Endothelial cell (in vitro differentiated cells): ENCODE measurements at regions not wholly inside any gene's neighbourhood (a gene's known extent, or its start where the extent isn't known, plus 50 kb on each side); places are given as distances from the start of the nearest gene placed in this dataset.

ENCODE experiments used
- DNase-seq: peaks from one replicate; pipeline ENCODE4 v3.0.0; 2021; ENCODE audit warnings: low spot score
- H3K27ac Mint-ChIP-seq: one replicate; pipeline ENCODE4 v1.8.0; 2021; ENCODE audit warnings: mixed read lengths, inconsistent platforms; ENCODE audit not compliant: unreplicated experiment
- H3K27me3 Mint-ChIP-seq: one replicate; pipeline ENCODE4 v1.8.0; 2021; ENCODE audit warnings: mild to moderate bottlenecking, moderate library complexity, mixed read lengths, inconsistent platforms; ENCODE audit not compliant: unreplicated experiment
- H3K36me3 Mint-ChIP-seq: one replicate; pipeline ENCODE4 v1.8.0; 2021; ENCODE audit warnings: mild to moderate bottlenecking, low read depth, mixed read lengths, inconsistent platforms; ENCODE audit not compliant: unreplicated experiment
- H3K4me1 Mint-ChIP-seq: one replicate; pipeline ENCODE4 v1.8.0; 2021; ENCODE audit warnings: mild to moderate bottlenecking, mixed read lengths, inconsistent platforms; ENCODE audit not compliant: unreplicated experiment
- H3K4me3 Mint-ChIP-seq: one replicate; pipeline ENCODE4 v1.8.0; 2021; ENCODE audit warnings: mild to moderate bottlenecking, mixed read lengths, inconsistent platforms; ENCODE audit not compliant: unreplicated experiment
- H3K9me3 Mint-ChIP-seq: one replicate; pipeline ENCODE4 v1.8.0; 2021; ENCODE audit warnings: mixed read lengths, inconsistent platforms; ENCODE audit not compliant: unreplicated experiment
- TF ChIP-seq, protein P1 (sequence below): fragments of 200-600 bp; sonication (generic); IDR thresholded peaks from one replicate; pipeline ENCODE4 v1.5.0; 2021; ENCODE audit warnings: antibody characterized with exemption; ENCODE audit not compliant: unreplicated experiment

DNA sequence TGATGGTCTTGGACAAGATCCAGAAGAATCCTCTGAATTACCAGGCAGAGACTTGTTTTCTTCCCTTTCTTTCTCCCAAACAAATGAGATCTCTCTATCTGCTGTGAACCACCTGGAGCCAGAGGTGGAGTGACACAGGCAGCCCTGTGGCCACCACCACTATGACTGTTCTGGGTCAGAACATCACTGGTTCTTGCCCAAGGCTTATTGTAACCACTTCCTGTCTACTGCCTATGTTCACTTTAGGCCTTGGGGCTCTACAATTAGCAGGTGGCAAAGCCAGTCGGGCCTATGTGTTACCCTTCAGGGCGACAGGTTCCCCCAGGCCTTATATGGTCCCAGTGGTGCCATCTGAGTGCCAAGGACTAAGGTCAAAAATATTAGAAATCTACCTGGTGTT lies 161.2 kb downstream of the GLUD2 start:
- Mint-ChIP-seq H3K27me3 (no peaks in the 10 kb centered on the region), H3K4me3 (no peak overlapping the region), H3K9me3 (no peaks in the 10 kb centered on the region), H3K36me3 (no peaks in the 10 kb centered on the region), H3K27ac (no peak overlapping the region), H3K4me1 (no peaks in the 10 kb centered on the region)
- TF ChIP-seq, protein P1, sequence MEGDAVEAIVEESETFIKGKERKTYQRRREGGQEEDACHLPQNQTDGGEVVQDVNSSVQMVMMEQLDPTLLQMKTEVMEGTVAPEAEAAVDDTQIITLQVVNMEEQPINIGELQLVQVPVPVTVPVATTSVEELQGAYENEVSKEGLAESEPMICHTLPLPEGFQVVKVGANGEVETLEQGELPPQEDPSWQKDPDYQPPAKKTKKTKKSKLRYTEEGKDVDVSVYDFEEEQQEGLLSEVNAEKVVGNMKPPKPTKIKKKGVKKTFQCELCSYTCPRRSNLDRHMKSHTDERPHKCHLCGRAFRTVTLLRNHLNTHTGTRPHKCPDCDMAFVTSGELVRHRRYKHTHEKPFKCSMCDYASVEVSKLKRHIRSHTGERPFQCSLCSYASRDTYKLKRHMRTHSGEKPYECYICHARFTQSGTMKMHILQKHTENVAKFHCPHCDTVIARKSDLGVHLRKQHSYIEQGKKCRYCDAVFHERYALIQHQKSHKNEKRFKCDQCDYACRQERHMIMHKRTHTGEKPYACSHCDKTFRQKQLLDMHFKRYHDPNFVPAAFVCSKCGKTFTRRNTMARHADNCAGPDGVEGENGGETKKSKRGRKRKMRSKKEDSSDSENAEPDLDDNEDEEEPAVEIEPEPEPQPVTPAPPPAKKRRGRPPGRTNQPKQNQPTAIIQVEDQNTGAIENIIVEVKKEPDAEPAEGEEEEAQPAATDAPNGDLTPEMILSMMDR: no peak
- DNase-seq: no peak

DNA sequence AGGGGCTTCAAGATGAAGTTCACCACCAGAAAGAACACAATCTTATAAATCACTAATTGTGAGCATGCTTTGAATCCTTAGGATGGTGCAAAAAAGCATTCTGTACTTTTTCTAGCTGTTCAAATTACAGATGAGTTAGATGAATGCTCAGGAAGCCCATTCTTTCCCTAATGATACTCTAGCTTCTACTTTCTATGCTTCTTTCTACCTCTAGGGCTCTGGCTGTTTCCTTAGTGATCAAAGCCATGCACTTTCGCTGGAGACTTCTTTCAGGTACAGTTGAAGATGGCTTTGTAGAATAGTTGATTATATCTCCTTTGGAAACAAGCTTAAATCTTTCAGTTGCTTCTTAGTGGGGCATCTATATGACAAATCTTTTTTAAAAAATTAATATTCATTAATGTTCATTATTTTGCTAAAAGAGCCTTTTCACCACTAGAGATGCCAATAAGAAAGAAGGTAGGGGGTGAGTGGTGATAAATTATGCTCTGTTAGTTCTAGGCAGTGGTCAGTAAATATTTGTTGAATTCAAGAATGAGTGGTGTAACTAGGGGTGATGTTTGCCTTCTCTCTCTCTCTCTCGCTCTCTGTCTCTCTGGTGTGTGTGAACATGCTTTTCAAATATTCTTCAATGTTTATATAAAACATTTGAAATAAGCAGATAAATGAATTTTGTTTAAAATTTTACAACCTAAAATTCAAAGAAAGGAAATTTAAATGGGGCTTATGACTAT lies 169.4 kb downstream of the GLUD2 start:
- no peak for DNase-seq
- H3K27me3 Mint-ChIP-seq: no peaks in the 10 kb centered on the region
- H3K36me3 Mint-ChIP-seq: no peaks in the 10 kb centered on the region
- H3K27ac Mint-ChIP-seq: no peak overlapping the region
- TF ChIP-seq, protein P1: no peak
- H3K4me1 Mint-ChIP-seq: no peaks in the 10 kb centered on the region
- H3K4me3 Mint-ChIP-seq: no peak overlapping the region
- H3K9me3 Mint-ChIP-seq: no peaks in the 10 kb centered on the region

DNA sequence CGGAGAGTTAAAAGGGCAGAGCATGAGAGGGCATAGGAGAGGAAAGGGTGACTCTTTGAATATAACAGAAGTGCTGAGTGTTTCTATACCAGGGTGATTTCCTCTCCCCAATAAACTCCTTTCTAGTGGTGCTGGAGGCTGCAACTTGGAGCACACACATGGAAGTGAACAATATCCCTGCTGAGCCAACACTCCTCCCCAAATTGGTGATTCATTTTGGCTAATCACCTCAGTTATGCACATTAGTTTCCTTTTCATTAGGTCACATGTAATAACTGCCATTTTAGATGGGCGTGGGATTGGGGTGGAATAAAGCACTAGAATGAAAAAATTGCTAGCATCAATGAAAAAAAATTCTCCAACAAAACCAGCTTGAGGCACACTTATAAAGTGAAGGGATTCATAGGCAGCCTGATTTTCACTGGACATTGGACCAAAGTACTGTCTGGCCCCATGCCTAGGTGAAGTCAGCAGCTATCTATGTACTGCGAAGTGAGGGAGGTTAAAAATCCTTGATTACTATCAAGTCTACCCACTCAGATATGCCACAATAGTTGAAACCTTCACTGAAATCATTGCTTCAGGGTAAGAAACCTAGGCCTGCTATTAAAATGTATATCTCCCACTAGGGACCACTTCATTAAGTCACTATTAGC lies 174.0 kb downstream of the GLUD2 start:
- TF ChIP-seq, protein P1: no peak
- Mint-ChIP-seq H3K4me3 (no peak overlapping the region), H3K9me3 (no peaks in the 10 kb centered on the region), H3K27me3 (no peaks in the 10 kb centered on the region), H3K4me1 (no peaks in the 10 kb centered on the region), H3K36me3 (no peaks in the 10 kb centered on the region), H3K27ac (no peak overlapping the region)
- DNase-seq: no peak

DNA sequence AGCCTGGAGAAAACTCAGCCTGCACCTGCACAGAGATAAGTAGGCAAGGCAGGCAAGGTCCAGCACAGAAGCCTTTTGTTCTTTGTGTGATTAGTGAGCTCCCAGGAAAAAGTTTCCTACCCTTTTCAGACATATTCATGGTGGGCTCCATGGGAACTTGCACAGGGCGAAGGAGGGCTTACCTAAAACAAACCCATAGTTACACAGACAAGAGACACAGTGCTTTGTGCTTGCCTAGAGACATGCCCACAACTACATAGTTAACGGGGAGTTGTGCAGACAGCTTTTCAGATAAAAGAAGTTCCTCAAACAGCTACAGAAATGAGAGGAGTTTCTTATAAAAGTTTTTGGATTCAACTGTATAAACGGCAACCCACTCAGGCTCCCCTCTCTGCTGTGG lies 180.5 kb downstream of the GLUD2 start:
- H3K9me3 Mint-ChIP-seq: no peaks in the 10 kb centered on the region
- TF ChIP-seq, protein P1: no peak
- no peak overlapping the region for H3K27ac Mint-ChIP-seq
- H3K36me3 Mint-ChIP-seq: no peaks in the 10 kb centered on the region
- no peaks in the 10 kb centered on the region for H3K4me1 Mint-ChIP-seq
- peaks cover 2% of the 10 kb centered on the region for H3K27me3 Mint-ChIP-seq
- no peak overlapping the region for H3K4me3 Mint-ChIP-seq
- no peak for DNase-seq
